Prostate gland (tissue), 2 donors: ENCODE measurements at regions not wholly inside any gene's neighbourhood (a gene's known extent, or its start where the extent isn't known, plus 50 kb on each side); places are given as distances from the start of the nearest gene placed in this dataset.

Source experiments
- CTCF ChIP-seq, 4 experiments: fragments of 200-600 bp in 2 of 4; fragments of 450-650 bp in 2 of 4; sonication (generic) in 2 of 4; IDR thresholded peaks; 1 replicate in 3 of 4; 2 replicates in 1 of 4; pipeline ENCODE4 v1.5.1; 2016 to 2019; ENCODE audit warnings: antibody characterized with exemption in 4 of 4, mild to moderate bottlenecking in 2 of 4, moderate library complexity in 2 of 4
- POLR2AphosphoS5 ChIP-seq: sonication (generic); formaldehyde crosslinking; IDR thresholded peaks from one replicate; pipeline ENCODE4 v1.6.1; 2017; ENCODE audit warnings: antibody characterized with exemption

DNA sequence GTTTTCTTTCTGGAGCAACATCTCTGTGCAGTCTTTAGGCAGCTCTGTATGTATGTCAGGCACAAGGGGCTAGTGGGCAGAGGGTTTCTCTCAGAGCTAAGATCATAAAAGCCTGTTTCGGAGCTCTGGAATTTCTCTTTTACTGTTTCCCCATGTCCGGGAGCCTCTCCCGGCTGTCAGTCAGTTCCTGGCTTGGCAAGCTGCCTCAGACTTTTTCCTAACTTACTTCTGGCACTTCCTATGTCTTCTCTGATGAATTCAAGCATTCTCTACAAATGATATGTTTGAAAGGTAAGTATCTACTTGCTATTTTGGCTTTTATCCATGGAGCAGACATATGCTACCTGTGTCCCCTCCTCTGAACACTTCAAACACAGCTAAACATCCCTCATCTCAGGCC lies 129.3 kb upstream of the PGRMC2 start:
- no peak for TF ChIP-seq CTCF (IDR thresholded peaks at IDR 0.05)
- TF ChIP-seq POLR2AphosphoS5: no peak
